ENCODE measurements at regions not wholly inside any gene's neighbourhood (a gene's known extent, or its start where the extent isn't known, plus 50 kb on each side); places are given as distances from the start of the nearest gene placed in this dataset.

DNA sequence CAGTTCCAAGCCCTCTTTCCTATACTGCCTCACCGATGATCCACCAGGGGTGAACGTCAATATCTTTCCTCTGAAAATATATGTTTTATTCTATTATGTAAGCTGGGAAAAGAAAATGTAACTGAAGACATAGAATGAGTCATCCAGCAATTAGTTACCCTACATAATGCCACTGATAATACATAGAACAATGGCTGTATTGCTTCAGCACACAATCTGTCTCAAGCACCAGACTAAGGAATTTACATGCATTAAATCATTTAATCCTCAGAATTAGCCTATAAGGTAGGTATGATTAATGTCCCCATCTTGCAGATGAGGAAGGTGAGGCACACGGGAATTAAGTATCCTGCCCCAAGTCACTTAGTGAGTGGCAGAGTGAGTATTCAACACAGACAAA, 472.8 kb downstream of the TOX3 start:
- H3K9me1 ChIP-seq (ENCODE audit: insufficient read depth, low read length): no peaks in the 10 kb centered on the region
- no peak overlapping the region for H4K91ac ChIP-seq (ENCODE audit: insufficient read depth, low read depth, low read length)
- no peak overlapping the region for H3K4me3 ChIP-seq (ENCODE audit: insufficient read depth, low read depth, low read length)
- TF ChIP-seq, protein P1, sequence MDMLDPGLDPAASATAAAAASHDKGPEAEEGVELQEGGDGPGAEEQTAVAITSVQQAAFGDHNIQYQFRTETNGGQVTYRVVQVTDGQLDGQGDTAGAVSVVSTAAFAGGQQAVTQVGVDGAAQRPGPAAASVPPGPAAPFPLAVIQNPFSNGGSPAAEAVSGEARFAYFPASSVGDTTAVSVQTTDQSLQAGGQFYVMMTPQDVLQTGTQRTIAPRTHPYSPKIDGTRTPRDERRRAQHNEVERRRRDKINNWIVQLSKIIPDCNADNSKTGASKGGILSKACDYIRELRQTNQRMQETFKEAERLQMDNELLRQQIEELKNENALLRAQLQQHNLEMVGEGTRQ (IDR thresholded peaks at IDR 0.05; ENCODE audit: low read depth, low read length): no peak
- TF ChIP-seq CHD1 (IDR thresholded peaks at IDR 0.05; ENCODE audit: low read depth, low read length) (no peak), RFX5 (IDR thresholded peaks at IDR 0.05; ENCODE audit: low read depth, low read length) (no peak), MAZ (IDR thresholded peaks at IDR 0.05; ENCODE audit: borderline replicate concordance, low read depth, low read length) (no peak), MXI1 (IDR thresholded peaks at IDR 0.05; ENCODE audit: borderline replicate concordance, low read depth, low read length) (no peak), RAD21 (IDR thresholded peaks at IDR 0.05; ENCODE audit: low read length) (no peak), BHLHE40 (IDR thresholded peaks at IDR 0.05; ENCODE audit: low read depth, low read length) (no peak)
- TF ChIP-seq, protein P2, sequence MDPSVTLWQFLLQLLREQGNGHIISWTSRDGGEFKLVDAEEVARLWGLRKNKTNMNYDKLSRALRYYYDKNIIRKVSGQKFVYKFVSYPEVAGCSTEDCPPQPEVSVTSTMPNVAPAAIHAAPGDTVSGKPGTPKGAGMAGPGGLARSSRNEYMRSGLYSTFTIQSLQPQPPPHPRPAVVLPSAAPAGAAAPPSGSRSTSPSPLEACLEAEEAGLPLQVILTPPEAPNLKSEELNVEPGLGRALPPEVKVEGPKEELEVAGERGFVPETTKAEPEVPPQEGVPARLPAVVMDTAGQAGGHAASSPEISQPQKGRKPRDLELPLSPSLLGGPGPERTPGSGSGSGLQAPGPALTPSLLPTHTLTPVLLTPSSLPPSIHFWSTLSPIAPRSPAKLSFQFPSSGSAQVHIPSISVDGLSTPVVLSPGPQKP (IDR thresholded peaks at IDR 0.05; ENCODE audit: borderline replicate concordance, low read depth, low read length): no peak
- H3K4ac ChIP-seq (ENCODE audit: low read depth, low read length): no peak overlapping the region
- H3K4me1 ChIP-seq (ENCODE audit: control insufficient read depth, insufficient read depth, low read length): no peaks in the 10 kb centered on the region
- no peak overlapping the region for H2BK20ac ChIP-seq (ENCODE audit: low read depth, low read length)
- ChIA-PET CTCF (no interaction called here), POLR2A (ENCODE audit: unreplicated experiment) (no interaction called here)
- no peak overlapping the region for H2BK5ac ChIP-seq (ENCODE audit: low read depth, low read length, poor library complexity, severe bottlenecking)
- H3K9me3 ChIP-seq (ENCODE audit: control insufficient read depth, insufficient read depth, low read length): no peaks in the 10 kb centered on the region
- no peak overlapping the region for H3K23ac ChIP-seq (ENCODE audit: low read depth, low read length)
- no peak overlapping the region for H4K8ac ChIP-seq (ENCODE audit: low read depth in 2 of 2, low read length in 2 of 2)
- DNase-seq: no peak
- H3K36me3 ChIP-seq (ENCODE audit: control insufficient read depth, insufficient read depth, low read length): no peaks in the 10 kb centered on the region
- H3K14ac ChIP-seq (replicated peaks; ENCODE audit: low read depth, low read length): no peak overlapping the region
- H2AK9ac ChIP-seq (replicated peaks; ENCODE audit: low read depth, low read length, poor library complexity): no peak overlapping the region
- H4K5ac ChIP-seq (ENCODE audit: low read depth, low read length): no peak overlapping the region
- in situ Hi-C loops (cut with MboI; ENCODE audit: low sequenced_read_pairs): no loop called here
- H2AK5ac ChIP-seq (ENCODE audit: low read depth, low read length): no peak overlapping the region
- no peak for ATAC-seq (ENCODE audit: low read depth)
- no peak overlapping the region for H2BK120ac ChIP-seq (ENCODE audit: low read depth, low read length)
- H3K27ac ChIP-seq (ENCODE audit: insufficient read depth, low read length): no peak overlapping the region
- no peak overlapping the region for H3K4me2 ChIP-seq (ENCODE audit: low read depth, low read length)
- BruUV-seq (replicated peaks): no TSS peak
- H3K9ac ChIP-seq (ENCODE audit: low read depth, low read length): no peak overlapping the region
- WGBS, 2 experiments (ENCODE audit: extremely low coverage in 2 of 2, insufficient read length in 1 of 2): no CpG with 5 or more reads among the region's 3 CpGs
- H2AFZ ChIP-seq (replicated peaks; ENCODE audit: low read length, poor library complexity): no peak overlapping the region
- dilution Hi-C loops (cut with HindIII; ENCODE audit: low sequenced_read_pairs, unreplicated experiment): no loop called here
- H3K27me3 ChIP-seq (ENCODE audit: control insufficient read depth, insufficient read depth, low read length): no peaks in the 10 kb centered on the region
- no peaks in the 10 kb centered on the region for H3K79me1 ChIP-seq (ENCODE audit: low read depth in 1 of 2, low read length in 2 of 2)
- H2BK15ac ChIP-seq (ENCODE audit: low read depth, low read length): no peak overlapping the region
- H3K56ac ChIP-seq (ENCODE audit: extremely low read depth, insufficient read depth, low read length): no peak overlapping the region
- H4K20me1 ChIP-seq (ENCODE audit: insufficient read depth, low read length): no peaks in the 10 kb centered on the region
- intact Hi-C loops (cut with micrococcal nuclease): no loop called here
- H3K18ac ChIP-seq (ENCODE audit: low read depth, low read length): no peak overlapping the region

All from IMR-90 (cell line).